ENCODE measurements at regions not wholly inside any gene's neighbourhood (a gene's known extent, or its start where the extent isn't known, plus 50 kb on each side); places are given as distances from the start of the nearest gene placed in this dataset.

- Mint-ChIP-seq H3K36me3 (no peaks in the 10 kb centered on the region), H3K27me3 (no peaks in the 10 kb centered on the region), H3K4me1 (no peaks in the 10 kb centered on the region), H3K27ac (no peak overlapping the region), H3K9me3 (no peaks in the 10 kb centered on the region), H3K4me3 (no peak overlapping the region)
Observed at GRCh38 chr9:108607607-108608006, 248.2 kb downstream of the ACTL7B start.

GRCh38 chr9:108606401-108606800 lies 249.4 kb downstream of the ACTL7B start:
- no peaks in the 10 kb centered on the region for H3K36me3 Mint-ChIP-seq
- no peaks in the 10 kb centered on the region for H3K27me3 Mint-ChIP-seq

GRCh38 chr9:108603141-108603540 lies 252.6 kb downstream of the ACTL7B start:
- Mint-ChIP-seq H3K4me3 (no peak overlapping the region), H3K27ac (no peak overlapping the region), H3K9me3 (no peaks in the 10 kb centered on the region), H3K4me1 (no peaks in the 10 kb centered on the region), H3K36me3 (no peaks in the 10 kb centered on the region), H3K27me3 (peaks cover 3% of the 10 kb centered on the region)

More at GRCh38 chr9:108606401-108606800, 249.4 kb downstream of the ACTL7B start:
- Mint-ChIP-seq H3K4me1 (no peaks in the 10 kb centered on the region), H3K27ac (no peak overlapping the region), H3K4me3 (no peak overlapping the region), H3K9me3 (no peaks in the 10 kb centered on the region)

GRCh38 chr9:108600896-108601295 lies 254.9 kb downstream of the ACTL7B start:
- Mint-ChIP-seq H3K36me3 (no peaks in the 10 kb centered on the region), H3K4me1 (no peaks in the 10 kb centered on the region), H3K4me3 (no peak overlapping the region), H3K27ac (no peak overlapping the region), H3K9me3 (no peaks in the 10 kb centered on the region), H3K27me3 (peaks cover 3% of the 10 kb centered on the region)

- Mint-ChIP-seq H3K9me3 (peaks cover 7% of the 10 kb centered on the region), H3K36me3 (no peaks in the 10 kb centered on the region), H3K4me3 (no peak overlapping the region), H3K27me3 (peaks cover 3% of the 10 kb centered on the region), H3K4me1 (no peaks in the 10 kb centered on the region), H3K27ac (no peak overlapping the region)
Observed at GRCh38 chr9:108599571-108599970, 256.2 kb downstream of the ACTL7B start.

GRCh38 chr9:108591121-108591520 lies 264.7 kb downstream of the ACTL7B start:
- H3K9me3 Mint-ChIP-seq: peaks cover 7% of the 10 kb centered on the region
- H3K4me3 Mint-ChIP-seq: no peak overlapping the region
- H3K36me3 Mint-ChIP-seq: no peaks in the 10 kb centered on the region
- no peaks in the 10 kb centered on the region for H3K27me3 Mint-ChIP-seq
- H3K4me1 Mint-ChIP-seq: no peaks in the 10 kb centered on the region
- H3K27ac Mint-ChIP-seq: no peak overlapping the region

- H3K27me3 Mint-ChIP-seq: no peaks in the 10 kb centered on the region
- H3K9me3 Mint-ChIP-seq: no peaks in the 10 kb centered on the region
- H3K36me3 Mint-ChIP-seq: no peaks in the 10 kb centered on the region
- no peaks in the 10 kb centered on the region for H3K4me1 Mint-ChIP-seq
- H3K4me3 Mint-ChIP-seq: no peak overlapping the region
- no peak overlapping the region for H3K27ac Mint-ChIP-seq
Observed at GRCh38 chr9:108588246-108588645, 267.5 kb downstream of the ACTL7B start.

- H3K4me1 Mint-ChIP-seq: no peaks in the 10 kb centered on the region
Observed at GRCh38 chr9:108586471-108587139, 269.2 kb downstream of the ACTL7B start.

GRCh38 chr9:108584860-108585259 lies 270.9 kb downstream of the ACTL7B start:
- Mint-ChIP-seq H3K4me3 (no peak overlapping the region), H3K27me3 (no peaks in the 10 kb centered on the region), H3K36me3 (no peaks in the 10 kb centered on the region), H3K27ac (no peak overlapping the region), H3K4me1 (no peaks in the 10 kb centered on the region), H3K9me3 (no peaks in the 10 kb centered on the region)

More at GRCh38 chr9:108586471-108587139, 269.2 kb downstream of the ACTL7B start:
- Mint-ChIP-seq H3K9me3 (no peaks in the 10 kb centered on the region), H3K27ac (no peak overlapping the region), H3K4me3 (no peak overlapping the region), H3K36me3 (no peaks in the 10 kb centered on the region), H3K27me3 (no peaks in the 10 kb centered on the region)

- Mint-ChIP-seq H3K9me3 (no peaks in the 10 kb centered on the region), H3K27ac (no peak overlapping the region), H3K27me3 (no peaks in the 10 kb centered on the region), H3K36me3 (no peaks in the 10 kb centered on the region), H3K4me3 (no peak overlapping the region), H3K4me1 (no peaks in the 10 kb centered on the region)
Observed at GRCh38 chr9:108582726-108583125, 273.1 kb downstream of the ACTL7B start.

GRCh38 chr9:108579757-108580439 lies 275.9 kb downstream of the ACTL7B start:
- H3K4me1 Mint-ChIP-seq: no peaks in the 10 kb centered on the region
- H3K27ac Mint-ChIP-seq: no peak overlapping the region
- H3K4me3 Mint-ChIP-seq: no peak overlapping the region
- H3K36me3 Mint-ChIP-seq: no peaks in the 10 kb centered on the region
- no peaks in the 10 kb centered on the region for H3K9me3 Mint-ChIP-seq
- no peaks in the 10 kb centered on the region for H3K27me3 Mint-ChIP-seq

GRCh38 chr9:108575276-108575675 lies 280.5 kb downstream of the ACTL7B start:
- Mint-ChIP-seq H3K27ac (no peak overlapping the region), H3K9me3 (no peaks in the 10 kb centered on the region), H3K4me1 (no peaks in the 10 kb centered on the region), H3K27me3 (peaks cover 1% of the 10 kb centered on the region), H3K4me3 (no peak overlapping the region), H3K36me3 (no peaks in the 10 kb centered on the region)

- Mint-ChIP-seq H3K36me3 (no peaks in the 10 kb centered on the region), H3K27ac (no peak overlapping the region), H3K9me3 (no peaks in the 10 kb centered on the region), H3K4me3 (no peak overlapping the region), H3K27me3 (peaks cover 1% of the 10 kb centered on the region), H3K4me1 (no peaks in the 10 kb centered on the region)
Observed at GRCh38 chr9:108569624-108570023, 286.2 kb downstream of the ACTL7B start.

GRCh38 chr9:108568093-108568492 lies 287.7 kb downstream of the ACTL7B start:
- Mint-ChIP-seq H3K9me3 (no peaks in the 10 kb centered on the region), H3K27me3 (peaks cover 1% of the 10 kb centered on the region), H3K4me1 (no peaks in the 10 kb centered on the region), H3K27ac (no peak overlapping the region), H3K36me3 (no peaks in the 10 kb centered on the region), H3K4me3 (no peak overlapping the region)

GRCh38 chr9:108567571-108567970 lies 288.2 kb downstream of the ACTL7B start:
- H3K9me3 Mint-ChIP-seq: no peaks in the 10 kb centered on the region
- H3K27me3 Mint-ChIP-seq: peaks cover 1% of the 10 kb centered on the region
- no peak overlapping the region for H3K27ac Mint-ChIP-seq
- no peaks in the 10 kb centered on the region for H3K36me3 Mint-ChIP-seq
- H3K4me3 Mint-ChIP-seq: no peak overlapping the region
- H3K4me1 Mint-ChIP-seq: no peaks in the 10 kb centered on the region

- no peak overlapping the region for H3K27ac Mint-ChIP-seq
Observed at GRCh38 chr9:108565651-108566378, 290.0 kb downstream of the ACTL7B start.

More at GRCh38 chr9:108565651-108566378, 290.0 kb downstream of the ACTL7B start:
- no peaks in the 10 kb centered on the region for H3K4me1 Mint-ChIP-seq
- H3K36me3 Mint-ChIP-seq: no peaks in the 10 kb centered on the region
- no peaks in the 10 kb centered on the region for H3K27me3 Mint-ChIP-seq
- H3K4me3 Mint-ChIP-seq: no peak overlapping the region
- H3K9me3 Mint-ChIP-seq: no peaks in the 10 kb centered on the region
